Middle frontal gyrus (tissue), 1 donor: ENCODE measurements at regions not wholly inside any gene's neighbourhood (a gene's known extent, or its start where the extent isn't known, plus 50 kb on each side); places are given as distances from the start of the nearest gene placed in this dataset.

Source experiments
- DNase-seq: peaks from one replicate; pipeline ENCODE4 v3.0.0-alpha.2; 2015; ENCODE audit warnings: low spot score; ENCODE audit errors: extremely low spot score

GRCh38 chr6:100182313-100182712 is 188.3 kb upstream of the MCHR2 start:
- DNase-seq, result no peak

DNA sequence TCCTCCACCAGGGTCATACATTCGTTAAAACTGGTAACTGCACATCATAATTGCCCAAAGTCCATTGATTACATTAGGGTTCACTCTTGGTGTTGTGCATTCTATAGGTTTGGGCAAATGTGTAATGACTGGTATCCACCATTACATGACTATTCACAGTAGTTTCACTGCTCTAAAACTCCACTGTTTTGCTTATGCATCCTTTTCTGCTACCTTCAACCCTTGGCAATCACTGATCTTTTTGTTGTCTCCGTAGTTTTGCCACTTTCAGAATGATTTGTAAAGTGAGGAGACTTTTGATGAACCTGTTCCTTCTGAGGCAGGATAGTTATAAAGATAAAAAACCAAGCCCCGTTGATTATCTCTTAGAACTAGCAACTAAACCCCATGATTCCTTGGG is 187.3 kb upstream of the MCHR2 start:
- no peak for DNase-seq

- DNase-seq, result no peak
These were observed 185.6 kb upstream of the MCHR2 start for GRCh38 chr6:100179576-100179975.

- DNase-seq, result no peak
These were observed 183.9 kb upstream of the MCHR2 start for GRCh38 chr6:100177956-100178355.

- no peak for DNase-seq
These were observed 183.1 kb upstream of the MCHR2 start for GRCh38 chr6:100176951-100177710.

- no peak for DNase-seq
These were observed 182.4 kb upstream of the MCHR2 start for GRCh38 chr6:100176311-100176950.

DNA sequence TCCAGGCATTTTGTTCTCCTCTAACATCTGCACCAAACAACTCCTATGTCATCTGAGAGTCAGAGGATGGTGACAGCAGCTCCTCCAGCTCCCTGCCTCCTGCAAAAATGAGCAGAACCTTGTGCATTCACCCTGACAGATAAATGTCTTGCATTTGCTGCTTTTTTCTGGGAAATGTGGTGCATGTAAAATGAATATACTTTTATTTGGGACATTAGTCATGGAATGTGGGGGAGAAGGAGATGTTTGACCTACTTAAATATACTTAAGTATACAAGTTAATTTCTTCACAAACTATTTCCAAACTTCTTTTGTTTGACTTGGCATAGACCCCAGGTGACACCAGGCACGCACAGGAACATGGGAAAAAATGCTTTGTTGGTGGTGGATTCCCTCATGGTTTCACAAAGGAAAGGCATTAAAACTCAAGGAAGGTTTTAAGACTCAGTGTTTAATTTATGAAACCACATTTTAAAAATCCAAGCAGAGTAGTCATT is 181.8 kb upstream of the MCHR2 start:
- DNase-seq, result no peak

GRCh38 chr6:100173211-100173610 is 179.2 kb upstream of the MCHR2 start:
- no peak for DNase-seq

DNA sequence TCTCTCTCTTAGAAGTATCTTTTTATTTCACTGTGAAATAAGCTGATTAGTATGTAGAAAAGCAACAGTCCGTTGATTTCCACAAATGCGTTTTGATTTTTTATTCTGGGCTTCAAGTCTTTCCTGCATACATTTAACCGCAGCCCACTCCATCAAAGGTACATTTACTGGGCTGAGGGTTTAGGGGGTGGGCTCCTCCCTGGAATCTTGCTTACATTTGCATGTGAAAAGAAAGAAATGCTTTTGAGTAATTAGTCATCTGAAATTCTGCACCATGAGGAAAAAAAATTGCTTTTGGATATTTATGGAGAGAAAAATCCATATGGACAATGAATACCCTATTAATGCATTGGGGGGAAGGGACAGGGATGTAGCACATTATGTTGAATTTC is 178.3 kb upstream of the MCHR2 start:
- no peak for DNase-seq

- no peak for DNase-seq
These were observed 177.7 kb upstream of the MCHR2 start for GRCh38 chr6:100171533-100172321.

DNA sequence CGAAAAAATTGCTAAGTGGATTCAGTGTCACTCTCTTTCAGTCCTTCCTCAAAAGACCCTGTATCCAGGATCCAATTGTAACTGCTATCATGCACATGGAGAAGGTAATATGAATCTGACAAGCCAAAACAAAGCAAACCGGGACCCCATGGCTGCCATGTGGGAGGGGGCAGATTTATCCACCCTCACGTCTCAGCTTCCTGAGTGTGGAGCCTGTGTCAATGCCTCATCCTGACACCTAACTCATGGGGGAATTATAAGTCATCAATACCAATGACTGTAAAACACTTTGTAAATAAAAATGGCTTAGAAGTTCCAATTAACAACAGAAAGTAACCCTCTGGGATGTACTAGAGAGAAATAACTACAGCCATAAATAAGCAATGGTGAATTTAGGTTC is 174.1 kb upstream of the MCHR2 start:
- DNase-seq, result no peak

GRCh38 chr6:100167585-100167984 is 173.6 kb upstream of the MCHR2 start:
- DNase-seq, result no peak

DNA sequence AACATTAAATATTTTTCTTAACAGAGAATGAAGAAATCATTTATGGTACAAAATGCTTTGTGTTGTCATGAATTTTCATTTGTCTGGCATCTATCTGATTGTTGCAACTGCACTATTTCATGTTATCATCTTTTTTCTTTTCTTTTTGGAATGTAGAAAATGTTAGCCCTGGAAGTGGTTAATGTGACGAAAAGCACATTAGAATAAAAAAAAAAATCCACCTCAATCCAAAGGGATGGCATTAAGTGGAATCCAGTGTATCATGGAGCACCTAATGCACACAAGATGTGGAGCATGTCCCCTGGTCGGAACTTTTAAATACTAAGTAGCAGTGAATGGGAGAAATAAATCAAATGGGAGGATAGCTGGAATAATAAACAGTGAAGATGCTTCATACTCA is 172.9 kb upstream of the MCHR2 start:
- DNase-seq, result no peak

DNA sequence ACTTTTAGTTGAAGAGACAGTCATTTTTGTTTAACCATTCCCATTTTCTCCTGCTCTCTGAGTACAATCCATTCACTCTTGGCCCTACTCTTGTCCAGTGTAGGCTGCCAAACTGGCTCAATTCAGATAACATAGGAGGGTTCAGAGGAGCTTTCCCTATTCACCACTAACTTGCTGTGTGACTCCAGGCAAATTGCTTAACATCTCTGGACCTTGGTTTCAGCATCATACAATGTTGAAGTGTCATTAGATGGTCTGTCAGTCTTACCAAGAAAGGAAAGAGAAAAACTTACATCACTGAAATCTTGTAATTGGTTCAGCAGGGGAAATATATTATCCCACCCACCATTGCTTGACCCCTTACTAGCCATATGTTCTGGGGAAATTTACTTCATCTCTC is 171.4 kb upstream of the MCHR2 start:
- no peak for DNase-seq

- DNase-seq, result no peak
These were observed 169.0 kb upstream of the MCHR2 start for GRCh38 chr6:100163035-100163434.

DNA sequence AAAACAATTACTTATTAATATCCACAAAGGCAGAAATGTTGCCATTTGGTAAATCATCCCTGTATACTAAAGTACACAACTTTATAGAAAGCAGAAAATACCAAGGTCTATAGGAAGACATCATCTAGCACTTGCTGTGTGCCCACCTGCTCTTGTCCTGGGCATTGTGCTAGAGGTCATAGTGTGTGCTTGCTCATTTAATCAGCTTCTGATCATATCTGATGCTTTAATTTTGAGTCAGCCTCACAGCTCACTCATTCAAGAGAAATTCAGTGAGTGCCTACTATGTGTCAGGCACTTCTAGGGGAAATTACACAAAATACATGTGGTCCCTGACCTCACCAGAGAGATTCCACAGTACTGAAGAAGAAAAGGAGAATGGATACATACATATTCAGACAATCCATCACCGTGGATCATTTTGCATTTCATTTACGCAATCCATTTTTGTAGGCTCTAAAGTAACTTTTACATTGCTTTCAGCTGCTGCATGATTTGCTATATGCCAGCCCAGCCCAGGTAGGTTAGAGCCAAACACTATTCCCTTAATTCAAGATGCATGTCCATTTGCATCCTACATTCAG is 167.9 kb upstream of the MCHR2 start:
- no peak for DNase-seq

GRCh38 chr6:100160930-100161329 is 166.9 kb upstream of the MCHR2 start:
- no peak for DNase-seq

- DNase-seq, result no peak
These were observed 161.1 kb upstream of the MCHR2 start for GRCh38 chr6:100155141-100155540.

GRCh38 chr6:100153636-100154275 is 159.7 kb upstream of the MCHR2 start:
- DNase-seq, result no peak

GRCh38 chr6:100152201-100152600 is 158.2 kb upstream of the MCHR2 start:
- no peak for DNase-seq

DNA sequence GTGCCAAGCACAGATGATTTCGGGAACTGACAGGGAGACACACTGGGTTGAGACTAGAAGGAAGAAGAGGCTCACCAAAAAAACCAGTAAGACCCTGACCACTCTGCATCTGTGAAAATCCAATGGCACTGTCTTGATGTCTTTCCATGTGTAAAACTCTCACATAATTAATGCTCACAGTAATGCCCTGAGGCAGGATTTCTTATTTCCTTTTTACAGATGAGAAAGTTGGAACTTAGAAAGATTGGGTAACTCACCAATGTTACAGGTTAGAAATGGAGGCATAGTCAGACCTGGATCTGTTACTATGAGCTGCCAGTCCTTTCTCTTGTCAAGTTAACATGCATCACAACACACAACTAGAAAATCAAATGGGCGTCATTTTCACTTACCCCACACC is 151.0 kb upstream of the MCHR2 start:
- DNase-seq, result no peak
